Transverse colon (tissue), 4 donors: ENCODE measurements at regions not wholly inside any gene's neighbourhood (a gene's known extent, or its start where the extent isn't known, plus 50 kb on each side); places are given as distances from the start of the nearest gene placed in this dataset.

Experiments
- CTCF ChIP-seq, 5 experiments: fragments of 200-600 bp in 3 of 5; fragments of 450-650 bp in 2 of 5; sonication (generic) in 3 of 5; IDR thresholded peaks; 1 replicate in 2 of 5; 2 replicates in 3 of 5; pipeline ENCODE4 v1.5.1; 2016 to 2017; ENCODE audit warnings: antibody characterized with exemption in 5 of 5, inconsistent platforms in 3 of 5, mild to moderate bottlenecking in 2 of 5, moderate library complexity in 1 of 5
- EP300 ChIP-seq: sonication (generic); formaldehyde crosslinking; IDR thresholded peaks from one replicate; pipeline ENCODE4 v1.6.1; 2017; ENCODE audit warnings: antibody characterized with exemption, low read depth
- POLR2AphosphoS5 ChIP-seq, 3 donors: sonication (generic); formaldehyde crosslinking; IDR thresholded peaks; one replicate each; pipeline ENCODE4 v1.6.1; 2016; ENCODE audit warnings: antibody characterized with exemption in 3 of 3

GRCh38 chr13:103308667-103309066 is 242.4 kb upstream of the SLC10A2 start:
- no peak for TF ChIP-seq POLR2AphosphoS5 (IDR thresholded peaks at IDR 0.05)
- TF ChIP-seq CTCF (IDR thresholded peaks at IDR 0.05) = no peak
- no peak for TF ChIP-seq EP300
